ENCODE measurements at regions not wholly inside any gene's neighbourhood (a gene's known extent, or its start where the extent isn't known, plus 50 kb on each side); places are given as distances from the start of the nearest gene placed in this dataset.

GRCh38 chr9:135217836-135218235 lies 130.4 kb downstream of the OLFM1 start:
- peaks cover 3% of the 10 kb centered on the region; the same call in 1 of the 2 replicates for H4K20me1 ChIP-seq (replicated peaks; ENCODE audit: control insufficient read depth, insufficient read depth, low read length)
- FAIRE-seq = no peak
- DNase-seq (ENCODE audit: extremely low read depth in 1 of 4, low spot score in 3 of 4) = no peak
- intact Hi-C loops (cut with micrococcal nuclease) = no loop called here
- H3K4me2 ChIP-seq (ENCODE audit: insufficient read depth, low read length) = no peak overlapping the region
- H3K27me3 ChIP-seq (ENCODE audit: control insufficient read depth in 2 of 2, insufficient read depth in 2 of 2, low read length in 2 of 2) = peaks cover 18 to 80% of the 10 kb centered on the region in 2 experiments; a peak in 4 of 5 replicates
- H3K4me1 ChIP-seq (replicated peaks in 1 of 2; ENCODE audit: control insufficient read depth in 2 of 2, insufficient read depth in 2 of 2, low read length in 2 of 2) = peaks cover 0 to 6% of the 10 kb centered on the region in 2 experiments; a peak in 1 of 5 replicates
- H3K4me3 ChIP-seq = no peak overlapping the region
- no peak overlapping the region for H3K9ac ChIP-seq (ENCODE audit: insufficient read depth in 1 of 2, low read depth in 2 of 2, low read length in 2 of 2)
- in situ Hi-C loops (cut with MboI) = no loop called here
- no peak for ATAC-seq
- H3K36me3 ChIP-seq (ENCODE audit: control insufficient read depth, insufficient read depth, low read length) = no peaks in the 10 kb centered on the region
- no peaks in the 10 kb centered on the region for H3K79me2 ChIP-seq (ENCODE audit: control insufficient read depth, insufficient read depth, low read length)
- H3K9me1 ChIP-seq (ENCODE audit: control insufficient read depth, insufficient read depth, low read length) = no peaks in the 10 kb centered on the region
- H3K27ac ChIP-seq (ENCODE audit: extremely low read depth, low read depth, low read length) = no peak overlapping the region
- ChIA-PET CTCF (ENCODE audit: low intra/inter-chr PET ratio) (no interaction called here), POLR2A (interaction anchor here (0.6 kb wide), 2 partner anchors 39 to 41 kb away, joined by 3 read pairs; no protein-coding TSS in a partner anchor)
- H2AFZ ChIP-seq (ENCODE audit: low read depth, low read length) = no peak overlapping the region
- BruUV-seq (replicated peaks) = no TSS peak
- no peaks in the 10 kb centered on the region for H3K9me3 ChIP-seq (replicated peaks; ENCODE audit: control insufficient read depth, insufficient read depth, low read depth, low read length)
- WGBS (ENCODE audit: insufficient coverage, low coverage, missing lambda C conversion rate) = 0% methylated on average over 4 of the region's 5 CpGs
- TF ChIP-seq CXXC5 (CRISPR knock-in tag; IDR thresholded peaks at IDR 0.05) (no peak), KDM2B (CRISPR knock-in tag; IDR thresholded peaks at IDR 0.05) (no peak), NFE2 (IDR thresholded peaks at IDR 0.05; ENCODE audit: low read depth) (no peak), TFAP4 (CRISPR knock-in tag; IDR thresholded peaks at IDR 0.05; ENCODE audit: borderline replicate concordance) (no peak), ZKSCAN1 (IDR thresholded peaks at IDR 0.05; ENCODE audit: low read depth, low read length) (no peak), CHD2 (IDR thresholded peaks at IDR 0.05; ENCODE audit: low read depth, low read length) (no peak), ZNF695 (CRISPR knock-in tag; IDR thresholded peaks at IDR 0.05) (no peak), THRAP3 (IDR thresholded peaks at IDR 0.05; ENCODE audit: borderline replicate concordance) (no peak), ZNF79 (CRISPR knock-in tag; IDR thresholded peaks at IDR 0.05; ENCODE audit: low read depth) (no peak), NR2C2 (CRISPR knock-in tag; IDR thresholded peaks at IDR 0.05) (no peak), NR2C2 (tag; IDR thresholded peaks at IDR 0.05) (no peak), CLOCK (CRISPR knock-in tag; IDR thresholded peaks at IDR 0.05; ENCODE audit: borderline replicate concordance) (no peak), HSF4 (CRISPR knock-in tag; IDR thresholded peaks at IDR 0.05; ENCODE audit: borderline replicate concordance) (no peak), SMARCA4 (IDR thresholded peaks at IDR 0.05) (no peak), FUS (optimal IDR thresholded peaks at IDR 0.05; ENCODE audit: low read depth, low read length) (no peak)

Data from K562 (cell line).